HG03575 (cell line): ENCODE measurements at regions not wholly inside any gene's neighbourhood (a gene's known extent, or its start where the extent isn't known, plus 50 kb on each side); places are given as distances from the start of the nearest gene placed in this dataset.
"Not testable (repeated sequence)": the region's sequence is repeated elsewhere in the genome, so short reads cannot be mapped to it uniquely, and the experiment has no call there.

Experiments
- ATAC-seq: cut with Tn5 transposase; IDR thresholded peaks from one replicate; pipeline ENCODE4 v1.9.1; 2021; ENCODE audit not compliant: unreplicated experiment, insufficient number of reproducible peaks, low FRiP score; ENCODE audit errors: extremely low read depth

- no peak for ATAC-seq
Observed at GRCh38 chr12:60693019-60693626, 1097.3 kb downstream of the SLC16A7 start.

GRCh38 chr12:60704171-60704914 is 1108.5 kb downstream of the SLC16A7 start:
- no peak for ATAC-seq

DNA sequence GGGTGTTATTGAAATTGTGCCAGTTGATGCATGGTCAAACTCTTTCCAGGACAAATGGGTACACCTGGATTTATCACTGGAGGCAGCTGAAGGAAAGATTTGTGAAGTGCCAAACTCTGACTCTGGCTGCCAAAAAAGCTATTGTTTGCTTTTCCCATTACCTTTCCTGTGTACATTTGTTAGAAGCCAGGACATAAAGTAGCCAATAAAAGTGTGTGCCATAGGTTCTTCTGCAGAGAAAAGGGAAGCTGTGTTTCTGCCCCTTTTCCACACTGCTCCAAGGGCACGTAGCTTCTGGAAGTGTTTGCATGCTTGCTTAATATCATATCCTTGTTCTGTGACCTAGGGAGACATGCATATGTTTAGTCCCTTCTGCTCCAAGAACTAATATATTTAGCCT is 1114.4 kb downstream of the SLC16A7 start:
- no peak for ATAC-seq

DNA sequence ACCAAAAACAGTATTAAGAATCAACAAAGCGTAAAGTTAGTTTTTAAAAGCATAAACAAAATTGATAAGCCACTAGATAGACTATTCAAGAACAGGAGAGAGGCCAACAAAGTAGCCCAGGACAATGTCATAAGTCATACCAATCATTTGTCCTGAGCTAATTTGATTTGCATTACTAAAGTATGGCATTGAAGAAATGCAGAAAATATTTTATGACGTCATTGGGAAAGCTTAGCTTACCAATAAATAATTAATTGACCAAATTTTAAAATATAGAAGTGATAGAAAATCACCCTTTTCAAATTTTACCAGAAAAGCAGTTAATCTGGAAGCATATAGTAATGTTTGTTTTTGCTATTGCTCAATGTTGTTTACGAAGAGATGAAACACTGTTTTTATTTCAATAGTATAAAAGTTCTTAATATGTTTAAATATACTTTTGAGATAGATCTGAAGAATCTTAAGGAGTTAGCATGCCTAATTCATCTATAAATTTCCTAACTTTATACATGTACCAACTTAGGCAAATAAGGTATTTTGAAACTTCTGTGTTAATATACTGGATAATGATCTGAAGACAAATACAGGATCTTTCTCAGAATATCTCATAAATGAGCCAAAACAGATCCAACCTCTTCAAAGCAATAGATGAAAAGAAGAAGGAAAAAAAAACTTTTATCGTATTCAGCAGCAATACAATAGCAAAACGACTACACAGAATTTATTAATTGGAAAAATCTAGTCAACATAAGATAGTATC is 1118.5 kb downstream of the SLC16A7 start:
- ATAC-seq, result no peak

DNA sequence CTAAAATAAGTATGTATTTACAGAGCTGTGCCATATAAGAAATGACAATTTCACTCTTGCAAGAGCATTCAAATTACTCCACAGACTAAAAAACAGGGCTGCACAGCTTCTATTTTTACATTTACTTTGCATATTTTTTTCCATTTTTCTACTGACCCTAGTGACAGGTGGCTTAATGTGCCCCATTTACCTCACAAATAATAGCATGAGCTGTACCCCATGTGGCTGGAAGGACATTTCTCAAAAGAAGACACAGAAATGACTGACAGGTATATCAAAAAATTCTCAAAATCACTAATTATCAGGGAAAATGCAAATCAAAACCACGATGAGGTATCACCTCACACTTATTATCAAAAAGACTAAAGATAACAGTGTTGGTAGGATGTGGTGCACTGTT is 1128.6 kb downstream of the SLC16A7 start:
- no peak for ATAC-seq

DNA sequence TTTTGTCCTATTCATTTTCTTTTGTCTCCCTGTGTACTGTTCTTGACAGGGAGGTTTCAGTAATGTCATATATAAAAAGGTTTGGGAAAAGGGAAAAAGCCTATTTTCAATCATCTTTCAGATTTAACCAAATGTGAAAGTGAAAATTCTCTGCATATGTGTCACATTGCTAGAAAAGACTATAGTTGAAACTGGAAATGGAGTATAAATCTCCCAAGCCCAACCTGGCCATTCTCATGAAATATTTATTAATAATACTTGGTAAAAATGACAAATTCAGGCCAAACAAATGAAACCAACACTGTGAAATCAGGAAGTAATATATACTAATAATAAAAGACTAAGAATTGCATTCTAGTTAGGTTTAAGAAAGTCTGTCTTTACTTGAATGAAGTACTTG is 1129.2 kb downstream of the SLC16A7 start:
- ATAC-seq, result no peak

- ATAC-seq, result no peak
Observed at GRCh38 chr12:60752589-60752988, 1156.8 kb downstream of the SLC16A7 start.

DNA sequence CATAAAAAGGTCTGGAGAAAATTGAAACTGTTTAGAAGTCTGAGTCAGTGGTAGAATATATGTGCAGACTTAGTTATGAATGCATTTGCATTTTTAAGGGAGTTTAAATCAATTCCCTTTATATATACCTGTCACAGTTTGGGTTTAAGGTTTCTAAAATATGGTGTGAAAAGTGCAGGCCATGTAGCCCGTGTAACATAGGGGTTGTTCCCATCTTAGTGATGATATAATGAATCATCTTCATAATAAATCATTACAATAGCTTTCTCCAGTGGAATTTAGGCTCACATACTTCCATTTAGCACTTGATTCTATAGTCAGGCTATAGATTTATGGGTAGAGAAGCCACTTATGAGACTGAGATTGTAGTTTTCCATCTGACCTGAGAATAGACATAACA is 1162.4 kb downstream of the SLC16A7 start:
- no peak for ATAC-seq

DNA sequence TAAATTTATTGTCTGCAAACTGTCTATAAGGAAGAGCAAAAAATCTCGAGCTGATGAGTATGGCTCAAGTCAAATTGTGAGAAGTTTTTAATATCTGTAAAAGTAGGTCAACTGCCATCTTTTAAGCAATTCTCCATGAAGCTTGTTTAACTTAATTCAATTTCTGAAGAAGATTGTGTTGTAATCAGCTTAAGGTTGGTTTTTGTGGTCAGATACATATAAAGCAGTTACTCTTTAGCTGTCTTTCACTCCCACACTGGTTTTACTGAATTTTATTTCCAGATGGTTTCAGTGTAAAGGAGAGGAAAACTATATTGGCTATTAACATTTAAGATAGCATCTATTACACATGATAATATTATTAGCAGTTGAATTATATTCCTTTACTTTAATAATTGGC is 1165.1 kb downstream of the SLC16A7 start:
- no peak for ATAC-seq

GRCh38 chr12:60801166-60801565 is 1205.3 kb downstream of the SLC16A7 start:
- not testable (repeated sequence) for ATAC-seq

DNA sequence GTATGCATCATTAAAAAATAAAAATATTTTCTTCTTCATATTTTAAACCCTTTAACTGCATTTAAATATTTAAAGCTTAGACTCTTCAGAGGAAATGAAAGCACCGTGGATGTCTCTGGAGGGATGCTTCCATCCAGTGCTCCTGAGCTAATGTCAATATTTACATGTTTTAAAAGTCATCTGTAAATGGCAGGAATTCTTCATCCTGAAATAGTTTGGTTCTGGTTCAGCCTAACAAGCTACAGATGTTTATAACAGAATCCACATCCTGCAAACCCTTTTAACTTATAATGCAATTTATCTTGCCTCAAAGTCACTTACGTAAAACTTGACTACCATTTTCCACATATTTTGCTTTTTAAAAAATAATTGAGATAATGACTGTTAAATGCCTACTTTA is 1207.3 kb downstream of the SLC16A7 start:
- no peak for ATAC-seq

- ATAC-seq, result no peak
Observed at GRCh38 chr12:60805364-60805763, 1209.5 kb downstream of the SLC16A7 start.

- ATAC-seq, result no peak
Observed at GRCh38 chr12:60819794-60820193, 1224.0 kb downstream of the SLC16A7 start.

- ATAC-seq, result no peak
Observed at GRCh38 chr12:60822580-60822979, 1226.8 kb downstream of the SLC16A7 start.

GRCh38 chr12:60830381-60830780 is 1234.6 kb downstream of the SLC16A7 start:
- ATAC-seq, result no peak

DNA sequence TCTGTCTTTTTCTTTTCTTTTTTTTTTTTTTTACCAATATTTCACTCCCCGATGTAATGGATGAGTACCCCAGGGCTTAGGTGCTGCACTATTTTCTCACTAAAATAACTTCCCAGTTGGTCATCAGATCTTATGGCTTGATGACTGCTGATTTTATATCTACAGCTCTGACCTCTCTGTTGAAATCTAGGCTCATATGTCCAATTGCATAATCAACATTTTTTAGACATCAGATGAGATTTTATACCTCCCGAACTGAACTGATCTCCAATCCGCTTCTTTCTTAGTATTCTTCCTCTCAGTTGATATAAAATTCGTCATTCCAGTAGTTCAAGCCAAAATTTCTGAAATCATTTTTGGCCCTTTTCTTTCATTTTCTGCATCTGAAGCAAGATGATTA is 1236.5 kb downstream of the SLC16A7 start:
- ATAC-seq, result no peak

- no peak for ATAC-seq
Observed at GRCh38 chr12:60834372-60834771, 1238.5 kb downstream of the SLC16A7 start.

- no peak for ATAC-seq
Observed at GRCh38 chr12:60834806-60835205, 1239.0 kb downstream of the SLC16A7 start.

DNA sequence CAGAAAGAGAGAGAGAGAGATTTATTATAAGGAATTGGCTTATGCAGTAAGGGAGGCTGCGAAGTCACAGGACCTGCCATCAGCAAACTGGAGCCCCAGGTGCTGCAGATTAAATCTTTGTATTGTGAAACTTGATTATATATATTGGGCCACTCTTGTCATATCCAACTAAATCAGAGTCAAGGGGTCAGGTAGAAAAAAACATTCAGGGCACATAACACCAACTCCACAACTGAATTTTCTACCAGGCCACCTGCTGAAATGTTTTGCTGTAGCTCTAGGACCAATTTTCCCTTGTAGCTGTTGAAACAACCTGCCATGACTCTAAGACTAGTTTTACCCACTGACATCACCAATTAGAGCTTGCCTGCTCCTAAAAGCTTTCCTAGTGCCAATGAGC is 1240.8 kb downstream of the SLC16A7 start:
- ATAC-seq, result no peak

- no peak for ATAC-seq
Observed at GRCh38 chr12:60842181-60842580, 1246.4 kb downstream of the SLC16A7 start.
